ENCODE measurements at regions not wholly inside any gene's neighbourhood (a gene's known extent, or its start where the extent isn't known, plus 50 kb on each side); places are given as distances from the start of the nearest gene placed in this dataset.

GRCh38 chr6:138572885-138573284, 73.6 kb upstream of the NHSL1 start:
- peaks cover 2% of the 10 kb centered on the region for H3K79me2 ChIP-seq (ENCODE audit: control insufficient read depth, insufficient read depth, low read length)
- no peaks in the 10 kb centered on the region for H3K36me3 ChIP-seq (ENCODE audit: control insufficient read depth, insufficient read depth, low read length)
- peak overlapping the region; percentile 96 for H3K4me2 ChIP-seq (ENCODE audit: extremely low read depth, insufficient read depth, low read length)
- no peaks in the 10 kb centered on the region for H3K27me3 ChIP-seq (ENCODE audit: control insufficient read depth, insufficient read depth, low read length)
- H2AFZ ChIP-seq (ENCODE audit: low read length) = no peak overlapping the region
- no peaks in the 10 kb centered on the region for H4K20me1 ChIP-seq (ENCODE audit: control insufficient read depth, extremely low read depth, insufficient read depth, low read length)
- H3K4me3 ChIP-seq (replicated peaks in 1 of 4; ENCODE audit: control extremely low read depth in 1 of 4, insufficient read depth in 1 of 4, low read depth in 3 of 4, low read length in 4 of 4) = peak overlapping the region in 1 of 4 experiments; percentile 74
- no peak overlapping the region for H3K27ac ChIP-seq (ENCODE audit: insufficient read depth, low read length)
- TF ChIP-seq CTCF (conservative IDR thresholded peaks at IDR 0.05 in 1 of 2, IDR thresholded peaks at IDR 0.05 in 1 of 2; ENCODE audit: low read depth in 1 of 2, low read length in 2 of 2) = no peak
- no peak for TF ChIP-seq EZH2 (IDR thresholded peaks at IDR 0.05; ENCODE audit: low read length, missing control alignments)
- no peak for DNase-seq (ENCODE audit: low read depth in 2 of 2)
- H3K9me3 ChIP-seq (ENCODE audit: control insufficient read depth, insufficient read depth, low read depth, low read length) = no peaks in the 10 kb centered on the region
- H3K9ac ChIP-seq (ENCODE audit: insufficient read depth, low read length) = no peak overlapping the region
- H3K4me1 ChIP-seq (ENCODE audit: control insufficient read depth, extremely low read depth, insufficient read depth, low read length) = no peaks in the 10 kb centered on the region

GRCh38 chr6:138575257-138575656, 76.0 kb upstream of the NHSL1 start:
- no peaks in the 10 kb centered on the region for H3K79me2 ChIP-seq (ENCODE audit: control insufficient read depth, insufficient read depth, low read length)
- no peaks in the 10 kb centered on the region for H4K20me1 ChIP-seq (ENCODE audit: control insufficient read depth, extremely low read depth, insufficient read depth, low read length)
- no peaks in the 10 kb centered on the region for H3K27me3 ChIP-seq (ENCODE audit: control insufficient read depth, insufficient read depth, low read length)
- TF ChIP-seq CTCF (conservative IDR thresholded peaks at IDR 0.05 in 1 of 2, IDR thresholded peaks at IDR 0.05 in 1 of 2; ENCODE audit: low read depth in 1 of 2, low read length in 2 of 2) (no peak), EZH2 (IDR thresholded peaks at IDR 0.05; ENCODE audit: low read length, missing control alignments) (no peak)
- no peak overlapping the region for H2AFZ ChIP-seq (ENCODE audit: low read length)
- no peak overlapping the region for H3K9ac ChIP-seq (ENCODE audit: insufficient read depth, low read length)
- H3K4me3 ChIP-seq (replicated peaks in 1 of 4; ENCODE audit: control extremely low read depth in 1 of 4, insufficient read depth in 1 of 4, low read depth in 3 of 4, low read length in 4 of 4) = no peak overlapping the region
- no peaks in the 10 kb centered on the region for H3K9me3 ChIP-seq (ENCODE audit: control insufficient read depth, insufficient read depth, low read depth, low read length)
- no peaks in the 10 kb centered on the region for H3K36me3 ChIP-seq (ENCODE audit: control insufficient read depth, insufficient read depth, low read length)
- no peak for DNase-seq (ENCODE audit: low read depth in 2 of 2)
- no peak overlapping the region for H3K27ac ChIP-seq (ENCODE audit: insufficient read depth, low read length)
- no peak overlapping the region for H3K4me2 ChIP-seq (ENCODE audit: extremely low read depth, insufficient read depth, low read length)
- H3K4me1 ChIP-seq (ENCODE audit: control insufficient read depth, extremely low read depth, insufficient read depth, low read length) = no peaks in the 10 kb centered on the region

GRCh38 chr6:138576313-138576712, 77.0 kb upstream of the NHSL1 start:
- no peak overlapping the region for H3K9ac ChIP-seq (ENCODE audit: insufficient read depth, low read length)
- no peaks in the 10 kb centered on the region for H4K20me1 ChIP-seq (ENCODE audit: control insufficient read depth, extremely low read depth, insufficient read depth, low read length)
- H3K4me1 ChIP-seq (ENCODE audit: control insufficient read depth, extremely low read depth, insufficient read depth, low read length) = no peaks in the 10 kb centered on the region
- H3K79me2 ChIP-seq (ENCODE audit: control insufficient read depth, insufficient read depth, low read length) = no peaks in the 10 kb centered on the region
- H3K27ac ChIP-seq (ENCODE audit: insufficient read depth, low read length) = no peak overlapping the region
- DNase-seq (ENCODE audit: low read depth in 2 of 2) = no peak
- no peak overlapping the region for H2AFZ ChIP-seq (ENCODE audit: low read length)
- no peaks in the 10 kb centered on the region for H3K9me3 ChIP-seq (ENCODE audit: control insufficient read depth, insufficient read depth, low read depth, low read length)
- TF ChIP-seq EZH2 (IDR thresholded peaks at IDR 0.05; ENCODE audit: low read length, missing control alignments) (no peak), CTCF (conservative IDR thresholded peaks at IDR 0.05 in 1 of 2, IDR thresholded peaks at IDR 0.05 in 1 of 2; ENCODE audit: low read depth in 1 of 2, low read length in 2 of 2) (no peak)
- H3K36me3 ChIP-seq (ENCODE audit: control insufficient read depth, insufficient read depth, low read length) = no peaks in the 10 kb centered on the region
- no peak overlapping the region for H3K4me3 ChIP-seq (replicated peaks in 1 of 4; ENCODE audit: control extremely low read depth in 1 of 4, insufficient read depth in 1 of 4, low read depth in 3 of 4, low read length in 4 of 4)
- no peaks in the 10 kb centered on the region for H3K27me3 ChIP-seq (ENCODE audit: control insufficient read depth, insufficient read depth, low read length)
- no peak overlapping the region for H3K4me2 ChIP-seq (ENCODE audit: extremely low read depth, insufficient read depth, low read length)
